ENCODE measurements at regions not wholly inside any gene's neighbourhood (a gene's known extent, or its start where the extent isn't known, plus 50 kb on each side); places are given as distances from the start of the nearest gene placed in this dataset.

GRCh38 chr1:166350490-166350889 is 183.7 kb upstream of the FAM78B start:
- Histone ChIP-seq H3K27ac (no peak overlapping the region), H3K4me3 (no peak overlapping the region), H3K27me3 (no peaks in the 10 kb centered on the region), H3K9me3 (no peaks in the 10 kb centered on the region), H3K36me3 (no peaks in the 10 kb centered on the region), H3K4me1 (no peaks in the 10 kb centered on the region)
- ATAC-seq (ENCODE audit: low FRiP score in 2 of 2) (no peak), DNase-seq (no peak)
- WGBS, 2 donors: 45 to 60% methylated on average over 5 of the region's 5 CpGs
- no peak for TF ChIP-seq EP300 (IDR thresholded peaks at IDR 0.05)
- TF ChIP-seq POLR2AphosphoS5 (IDR thresholded peaks at IDR 0.05): no peak

GRCh38 chr1:166351676-166352075 is 184.9 kb upstream of the FAM78B start:
- H3K9me3 ChIP-seq: no peaks in the 10 kb centered on the region
- ATAC-seq (ENCODE audit: low FRiP score in 2 of 2) (no peak), DNase-seq (no peak)
- H3K27ac ChIP-seq: no peak overlapping the region
- no peaks in the 10 kb centered on the region for H3K4me1 ChIP-seq
- H3K36me3 ChIP-seq: no peaks in the 10 kb centered on the region
- no peaks in the 10 kb centered on the region for H3K27me3 ChIP-seq
- 36 to 44% methylated on average over 1 of the region's 1 CpG for WGBS, 2 donors
- TF ChIP-seq POLR2AphosphoS5 (IDR thresholded peaks at IDR 0.05) (no peak), POLR2A (IDR thresholded peaks at IDR 0.05) (no peak), EP300 (IDR thresholded peaks at IDR 0.05) (no peak), CTCF (IDR thresholded peaks at IDR 0.05) (no peak)
- H3K4me3 ChIP-seq: no peak overlapping the region

GRCh38 chr1:166353213-166353612 is 186.4 kb upstream of the FAM78B start:
- ATAC-seq (ENCODE audit: low FRiP score in 2 of 2) (no peak), DNase-seq (no peak)
- Histone ChIP-seq H3K36me3 (no peaks in the 10 kb centered on the region), H3K27ac (no peak overlapping the region), H3K27me3 (no peaks in the 10 kb centered on the region), H3K4me1 (no peaks in the 10 kb centered on the region), H3K4me3 (no peak overlapping the region), H3K9me3 (no peaks in the 10 kb centered on the region)
- TF ChIP-seq EP300 (IDR thresholded peaks at IDR 0.05) (no peak), POLR2A (IDR thresholded peaks at IDR 0.05) (no peak), CTCF (IDR thresholded peaks at IDR 0.05) (no peak)
- WGBS, 2 donors: 76 to 93% methylated on average over 3 of the region's 3 CpGs

- 53 to 78% methylated on average over 4 of the region's 4 CpGs for WGBS, 2 donors
- no peaks in the 10 kb centered on the region for H3K27me3 ChIP-seq
Measured at GRCh38 chr1:166354406-166354805, 187.6 kb upstream of the FAM78B start.

GRCh38 chr1:166365081-166365480 is 198.3 kb upstream of the FAM78B start:
- H3K4me1 ChIP-seq: no peaks in the 10 kb centered on the region
- no peaks in the 10 kb centered on the region for H3K36me3 ChIP-seq
- no peak for ATAC-seq (ENCODE audit: low FRiP score in 2 of 2)
- WGBS, 2 donors: 82 to 84% methylated on average over 4 of the region's 4 CpGs
- no peaks in the 10 kb centered on the region for H3K27me3 ChIP-seq
- TF ChIP-seq POLR2AphosphoS5 (IDR thresholded peaks at IDR 0.05) (no peak), EP300 (IDR thresholded peaks at IDR 0.05) (no peak), POLR2A (IDR thresholded peaks at IDR 0.05) (no peak), CTCF (IDR thresholded peaks at IDR 0.05) (no peak)
- no peak overlapping the region for H3K27ac ChIP-seq
- no peak overlapping the region for H3K4me3 ChIP-seq
- H3K9me3 ChIP-seq: peaks cover 0 to 3% (median 0%) of the 10 kb centered on the region in 4 donors
- no peak for DNase-seq

More at GRCh38 chr1:166354406-166354805, 187.6 kb upstream of the FAM78B start:
- no peak overlapping the region for H3K27ac ChIP-seq
- no peaks in the 10 kb centered on the region for H3K4me1 ChIP-seq
- TF ChIP-seq CTCF (IDR thresholded peaks at IDR 0.05): no peak
- TF ChIP-seq EP300 (IDR thresholded peaks at IDR 0.05): no peak
- no peak for TF ChIP-seq POLR2AphosphoS5 (IDR thresholded peaks at IDR 0.05)
- TF ChIP-seq POLR2A (IDR thresholded peaks at IDR 0.05): no peak
- DNase-seq (no peak), ATAC-seq (ENCODE audit: low FRiP score in 2 of 2) (no peak)
- H3K36me3 ChIP-seq: no peaks in the 10 kb centered on the region
- H3K4me3 ChIP-seq: no peak overlapping the region
- no peaks in the 10 kb centered on the region for H3K9me3 ChIP-seq
